ENCODE measurements at regions not wholly inside any gene's neighbourhood (a gene's known extent, or its start where the extent isn't known, plus 50 kb on each side); places are given as distances from the start of the nearest gene placed in this dataset.
A peak's percentile ranks its signal among the peaks of the same experiment; 100 is the strongest.

DNA sequence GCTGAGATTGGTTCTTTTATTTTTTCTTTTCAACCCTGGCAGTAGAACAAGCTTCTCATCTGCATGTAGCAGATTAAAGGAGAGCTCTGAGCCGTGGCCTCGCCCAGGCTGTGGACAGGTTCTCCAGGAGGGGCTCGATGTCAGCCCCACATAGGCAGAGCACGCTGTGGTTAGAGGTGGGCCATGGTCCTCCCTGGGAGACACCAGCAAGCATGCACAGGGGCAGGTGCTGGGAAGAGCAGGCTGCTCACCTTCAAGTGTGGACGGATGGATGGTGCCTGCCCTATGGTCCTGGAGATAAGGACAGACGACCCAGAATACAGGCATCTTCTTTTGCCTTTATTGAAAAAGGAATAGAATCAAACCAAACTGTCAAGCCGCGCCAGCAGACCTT is 634.8 kb downstream of the BRD1 start:
- POLR2A ChIA-PET, result no interaction called here
- H3K9me3 Mint-ChIP-seq, result no peaks in the 10 kb centered on the region
- ATAC-seq, result no peak
- peaks cover 0 to 45% (median 14%) of the 10 kb centered on the region in 5 donors for H3K27me3 Mint-ChIP-seq
- H3K4me3 Mint-ChIP-seq, result no peak overlapping the region
- H3K27ac Mint-ChIP-seq, result no peak overlapping the region
- no peak for DNase-seq
- H3K36me3 Mint-ChIP-seq, result no peaks in the 10 kb centered on the region
- peaks cover 0 to 3% (median 0%) of the 10 kb centered on the region in 4 donors for H3K4me1 Mint-ChIP-seq

DNA sequence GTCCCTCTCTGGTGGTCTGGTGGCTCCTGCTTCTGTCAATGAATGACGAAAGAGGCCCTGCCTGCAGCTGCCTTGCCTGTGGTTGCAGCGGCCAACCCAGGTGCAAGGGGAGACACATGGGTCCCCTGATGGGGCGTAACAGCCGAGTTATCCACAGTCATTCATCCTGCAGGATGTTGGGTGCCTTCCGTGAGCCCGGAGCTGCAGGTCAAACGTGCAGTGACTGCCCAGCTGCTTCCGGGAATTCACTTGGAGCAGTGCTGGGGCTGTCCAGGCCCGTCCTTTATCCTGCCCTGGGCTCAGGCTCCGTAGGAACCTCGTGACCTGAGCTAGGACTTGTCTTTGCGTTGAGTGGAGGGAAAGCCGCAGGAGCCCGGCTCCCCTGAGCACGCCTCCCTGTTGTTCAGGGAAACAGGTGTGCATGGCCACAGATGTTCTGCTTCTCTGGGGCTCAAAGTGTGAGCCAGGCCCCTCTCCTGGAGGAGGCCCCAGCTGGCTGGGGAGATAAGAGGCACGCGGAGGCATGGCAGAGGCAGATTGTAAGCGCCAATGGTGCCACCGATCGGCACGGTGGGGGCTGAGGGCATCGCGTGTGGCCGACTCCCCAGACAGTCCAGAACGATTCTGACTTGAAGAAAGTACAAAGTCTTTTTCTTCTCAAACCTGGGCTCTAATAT is 635.4 kb downstream of the BRD1 start:
- ATAC-seq (no peak), DNase-seq (peak in 1 of 10 donors; percentile 53)
- Mint-ChIP-seq H3K9me3 (no peaks in the 10 kb centered on the region), H3K4me1 (peaks cover 0 to 3% (median 0%) of the 10 kb centered on the region in 4 donors), H3K4me3 (no peak overlapping the region), H3K27ac (no peak overlapping the region), H3K27me3 (peaks cover 0 to 40% (median 17%) of the 10 kb centered on the region in 5 donors), H3K36me3 (no peaks in the 10 kb centered on the region)
- POLR2A ChIA-PET, result no interaction called here

DNA sequence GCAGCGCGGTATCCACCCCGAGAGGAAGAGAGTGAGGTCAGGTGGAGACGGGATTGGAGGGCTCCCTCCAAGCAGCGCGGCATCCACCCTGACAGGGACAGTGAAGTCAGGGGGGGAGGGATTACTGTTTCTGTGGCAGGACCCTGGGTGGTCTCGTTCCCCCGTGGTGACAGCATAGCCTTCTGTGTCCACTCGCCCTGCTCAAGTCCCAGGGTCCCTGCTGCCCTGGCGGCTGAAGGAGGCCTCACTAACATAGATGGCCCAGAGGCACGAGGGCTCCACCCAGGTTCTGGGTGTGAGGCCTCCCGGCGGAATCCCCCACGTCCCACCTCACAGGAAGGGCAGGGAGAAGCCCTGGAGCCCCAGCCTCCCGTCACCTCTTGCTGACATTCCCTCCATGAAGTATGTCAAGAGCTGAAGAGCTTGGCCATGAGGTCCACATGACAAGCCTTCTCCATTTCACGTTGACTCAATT is 636.1 kb downstream of the BRD1 start:
- ATAC-seq (no peak), DNase-seq (no peak)
- no peaks in the 10 kb centered on the region for H3K4me1 Mint-ChIP-seq
- H3K27me3 Mint-ChIP-seq, result peaks cover 0 to 40% (median 18%) of the 10 kb centered on the region in 5 donors
- POLR2A ChIA-PET, result no interaction called here
- H3K4me3 Mint-ChIP-seq, result no peak overlapping the region
- no peaks in the 10 kb centered on the region for H3K36me3 Mint-ChIP-seq
- no peaks in the 10 kb centered on the region for H3K9me3 Mint-ChIP-seq
- no peak overlapping the region for H3K27ac Mint-ChIP-seq

DNA sequence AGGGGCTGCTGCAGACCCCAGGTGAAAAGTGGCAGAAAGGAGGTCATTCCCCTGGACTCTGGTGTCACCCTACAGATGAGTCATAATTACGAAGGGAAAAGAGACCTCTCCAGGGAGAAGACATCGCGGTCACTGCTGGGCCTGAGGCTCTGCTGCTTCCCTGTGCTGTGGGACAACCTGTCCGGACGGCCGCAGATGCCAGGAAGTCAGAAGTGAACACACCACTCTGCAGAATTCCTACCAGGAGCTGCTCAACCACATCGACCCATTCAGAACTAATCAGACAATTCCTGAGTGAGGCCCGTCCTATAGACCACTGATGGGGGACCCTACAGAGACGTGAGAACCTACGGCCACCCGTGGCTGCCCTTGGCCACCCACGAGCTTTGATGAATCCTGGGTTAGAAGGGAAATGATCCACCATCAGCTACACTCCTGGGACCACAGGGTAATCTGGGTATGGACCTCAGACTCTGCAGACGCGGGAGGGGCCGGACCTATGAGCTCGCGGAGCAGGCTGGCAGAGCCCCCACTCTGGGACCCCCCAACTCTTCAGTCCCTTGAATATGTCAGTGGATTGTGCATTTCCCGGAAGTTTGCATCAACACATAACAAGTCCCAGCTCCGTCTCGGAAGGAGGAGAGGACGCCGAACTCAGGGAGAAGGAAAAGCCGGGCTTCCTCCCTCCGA is 636.7 kb downstream of the BRD1 start:
- POLR2A ChIA-PET, result no interaction called here
- Mint-ChIP-seq H3K9me3 (no peaks in the 10 kb centered on the region), H3K27ac (no peak overlapping the region), H3K4me3 (no peak overlapping the region), H3K27me3 (peaks cover 0 to 44% (median 18%) of the 10 kb centered on the region in 5 donors), H3K36me3 (no peaks in the 10 kb centered on the region), H3K4me1 (no peaks in the 10 kb centered on the region)
- DNase-seq (no peak), ATAC-seq (no peak)

DNA sequence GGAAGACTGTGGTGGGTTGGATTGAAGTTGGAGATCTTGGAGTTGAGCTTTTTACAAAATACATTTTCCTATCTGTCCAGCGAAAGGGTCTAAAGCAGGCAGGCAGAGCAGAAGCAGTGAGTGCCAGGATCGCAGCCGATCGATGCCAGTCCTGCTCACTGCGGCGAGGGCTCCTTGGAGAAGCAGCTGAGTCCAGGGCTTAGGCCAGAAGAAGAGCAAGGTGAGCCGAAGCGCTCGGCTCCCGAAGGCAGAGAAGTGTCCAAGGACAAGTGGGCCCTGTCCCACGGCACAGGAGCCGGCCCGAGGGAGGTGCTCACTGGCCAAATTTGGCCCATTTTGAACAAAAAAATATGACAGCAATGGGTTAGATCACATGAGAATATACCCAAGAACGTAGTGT is 637.8 kb downstream of the BRD1 start:
- DNase-seq (no peak), ATAC-seq (no peak)
- Mint-ChIP-seq H3K9me3 (no peaks in the 10 kb centered on the region), H3K36me3 (no peaks in the 10 kb centered on the region), H3K27me3 (peaks cover 3 to 55% (median 21%) of the 10 kb centered on the region in 5 donors), H3K4me3 (no peak overlapping the region), H3K4me1 (no peaks in the 10 kb centered on the region), H3K27ac (no peak overlapping the region)
- POLR2A ChIA-PET, result no interaction called here

DNA sequence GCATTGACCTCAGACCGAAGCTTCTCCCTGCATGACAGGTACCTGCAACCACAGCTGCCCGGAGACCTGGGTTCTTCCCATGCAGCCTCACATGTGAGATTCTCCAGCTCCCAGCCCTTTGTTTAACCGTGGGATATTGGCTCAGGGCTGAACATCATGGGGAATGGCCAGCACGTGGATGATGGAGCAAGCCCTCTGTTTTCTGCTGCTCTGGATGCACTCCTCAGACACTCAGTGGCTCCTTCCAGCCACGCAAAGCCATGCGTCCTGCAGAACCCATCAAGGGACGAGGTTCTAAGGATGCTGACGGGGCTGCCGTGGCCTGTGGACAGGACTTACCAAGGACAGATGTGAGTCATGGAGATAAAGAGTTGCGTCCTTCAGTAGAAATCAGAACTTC is 639.1 kb downstream of the BRD1 start:
- Mint-ChIP-seq H3K27ac (peak overlapping the region in 1 of 10 donors; percentile 79), H3K27me3 (peaks cover 3 to 56% (median 21%) of the 10 kb centered on the region in 5 donors), H3K9me3 (no peaks in the 10 kb centered on the region), H3K36me3 (no peaks in the 10 kb centered on the region), H3K4me1 (no peaks in the 10 kb centered on the region), H3K4me3 (no peak overlapping the region)
- peak in 1 of 10 donors; percentile 38 for DNase-seq
- POLR2A ChIA-PET, result no interaction called here
- no peak for ATAC-seq

DNA sequence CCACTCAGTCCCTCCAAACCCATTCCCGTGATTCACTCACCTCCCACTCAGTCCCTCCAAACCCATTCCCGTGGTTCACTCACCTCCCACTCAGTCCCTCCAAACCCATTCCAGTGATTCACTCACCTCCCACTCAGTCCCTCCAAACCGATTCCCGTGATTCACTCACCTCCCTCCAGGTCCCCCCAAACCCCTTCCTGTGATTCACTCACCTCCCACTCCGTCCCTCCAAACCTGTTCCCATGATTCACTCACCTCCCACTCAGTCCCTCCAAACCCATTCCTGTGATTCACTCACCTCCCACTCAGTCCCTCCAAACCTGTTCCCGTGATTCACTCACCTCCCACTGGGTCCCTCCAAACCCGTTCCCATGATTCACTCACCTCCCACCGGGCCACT is 639.6 kb downstream of the BRD1 start:
- Mint-ChIP-seq H3K4me1 (no peaks in the 10 kb centered on the region), H3K9me3 (no peaks in the 10 kb centered on the region), H3K36me3 (no peaks in the 10 kb centered on the region), H3K27me3 (peaks cover 3 to 59% (median 23%) of the 10 kb centered on the region in 5 donors), H3K27ac (peak overlapping the region in 1 of 10 donors; percentile 79), H3K4me3 (no peak overlapping the region)
- DNase-seq (no peak), ATAC-seq (no peak)
- POLR2A ChIA-PET, result no interaction called here

DNA sequence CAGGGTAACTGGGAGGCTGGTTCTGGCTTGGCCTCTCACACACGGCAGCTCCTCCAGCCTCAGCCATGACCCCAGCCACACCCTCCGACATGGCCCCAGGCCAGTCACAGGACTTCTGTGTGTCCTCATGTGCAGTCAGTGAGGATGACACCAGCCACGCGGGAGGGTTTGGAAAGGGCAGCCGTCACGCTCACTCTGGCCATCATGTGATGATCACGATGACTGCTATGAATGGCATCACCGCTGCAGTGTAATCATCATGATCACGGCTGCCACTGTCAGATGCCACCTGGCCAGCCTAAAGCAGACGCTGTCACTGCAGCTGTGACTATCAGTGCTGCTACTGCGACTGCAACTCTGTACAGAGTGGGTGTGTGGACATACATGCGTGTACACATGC is 640.9 kb downstream of the BRD1 start:
- H3K36me3 Mint-ChIP-seq, result no peaks in the 10 kb centered on the region
- H3K4me1 Mint-ChIP-seq, result no peaks in the 10 kb centered on the region
- H3K9me3 Mint-ChIP-seq, result no peaks in the 10 kb centered on the region
- ATAC-seq (no peak), DNase-seq (no peak)
- no peak overlapping the region for H3K4me3 Mint-ChIP-seq
- H3K27me3 Mint-ChIP-seq, result peaks cover 3 to 67% (median 26%) of the 10 kb centered on the region in 5 donors
- POLR2A ChIA-PET, result no interaction called here
- no peak overlapping the region for H3K27ac Mint-ChIP-seq

DNA sequence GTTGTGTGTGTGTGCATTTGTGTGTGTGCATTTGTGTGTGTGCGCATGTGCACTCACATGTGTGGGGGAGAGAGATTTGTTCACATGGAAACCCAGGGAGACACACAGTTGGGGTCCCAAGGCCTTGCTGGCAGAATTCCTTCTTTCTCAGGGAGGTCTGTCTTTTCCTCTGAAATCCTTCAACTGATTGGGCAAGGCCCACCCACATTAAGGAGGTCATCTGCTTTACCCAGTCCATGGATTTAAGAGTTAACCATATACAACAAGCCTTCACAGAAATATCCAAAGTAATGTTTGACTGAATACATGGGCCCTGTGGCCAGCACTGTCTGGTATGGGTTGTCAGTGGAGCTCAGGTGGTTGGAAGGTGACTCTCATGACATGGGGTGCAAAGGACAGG is 641.4 kb downstream of the BRD1 start:
- no peak overlapping the region for H3K27ac Mint-ChIP-seq
- no peaks in the 10 kb centered on the region for H3K36me3 Mint-ChIP-seq
- POLR2A ChIA-PET, result no interaction called here
- no peaks in the 10 kb centered on the region for H3K9me3 Mint-ChIP-seq
- no peaks in the 10 kb centered on the region for H3K4me1 Mint-ChIP-seq
- no peak for ATAC-seq
- H3K27me3 Mint-ChIP-seq, result peaks cover 3 to 62% (median 26%) of the 10 kb centered on the region in 5 donors
- DNase-seq, result no peak
- no peak overlapping the region for H3K4me3 Mint-ChIP-seq

DNA sequence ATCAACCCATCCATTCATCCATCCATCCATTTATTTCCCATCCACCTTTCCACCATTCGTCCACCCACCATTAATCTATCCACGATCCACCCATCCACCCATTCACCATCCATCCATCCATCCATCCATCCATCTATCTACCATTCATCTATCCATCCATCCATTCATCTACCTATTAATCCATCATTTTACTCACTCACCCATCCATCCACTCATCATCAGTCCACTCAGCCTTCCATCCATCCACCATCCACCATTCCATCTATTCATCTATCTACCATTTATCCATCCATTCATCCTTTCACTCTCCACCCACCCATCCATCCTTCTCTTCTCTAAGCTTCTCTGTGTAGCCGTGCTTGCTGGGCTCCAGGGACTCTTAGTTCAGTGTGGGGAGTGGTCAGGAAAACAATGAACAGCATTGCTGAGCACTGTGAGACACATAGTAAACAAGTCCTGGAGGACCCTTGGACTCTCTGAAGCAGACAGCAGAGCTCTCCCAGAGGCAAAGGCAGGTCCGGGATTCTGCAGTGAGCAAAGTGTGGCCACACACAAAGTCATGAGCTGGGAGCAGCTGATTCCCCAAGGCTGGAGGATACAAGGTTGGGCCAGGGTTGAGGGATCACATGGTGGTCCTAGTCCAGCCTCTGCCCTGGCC is 642.2 kb downstream of the BRD1 start:
- Mint-ChIP-seq H3K27ac (no peak overlapping the region), H3K9me3 (no peaks in the 10 kb centered on the region), H3K27me3 (peaks cover 3 to 60% (median 25%) of the 10 kb centered on the region in 5 donors), H3K4me1 (no peaks in the 10 kb centered on the region), H3K36me3 (no peaks in the 10 kb centered on the region), H3K4me3 (no peak overlapping the region)
- ATAC-seq, result no peak
- DNase-seq, result no peak
- POLR2A ChIA-PET, result no interaction called here

DNA sequence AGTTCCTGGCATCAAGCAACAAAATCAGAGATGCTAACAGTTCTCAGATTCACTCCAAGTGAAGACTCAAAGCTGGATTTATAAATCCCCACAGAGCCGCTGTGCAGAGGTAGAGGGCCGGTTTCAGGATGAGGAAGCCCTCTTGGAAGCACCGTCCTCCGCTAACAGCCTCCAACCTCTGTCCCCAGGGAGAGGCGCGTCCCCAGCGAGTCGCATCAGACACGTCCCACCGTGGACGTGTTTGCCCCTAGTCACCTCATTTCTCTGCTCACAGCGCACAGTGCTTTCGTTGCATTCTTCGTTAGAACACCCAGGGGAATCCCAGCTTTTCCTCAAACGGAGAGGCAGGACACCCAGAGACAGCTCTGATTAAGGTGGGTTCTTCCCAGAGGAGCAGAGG is 642.9 kb downstream of the BRD1 start:
- no peak overlapping the region for H3K4me3 Mint-ChIP-seq
- H3K9me3 Mint-ChIP-seq, result no peaks in the 10 kb centered on the region
- ATAC-seq (no peak), DNase-seq (no peak)
- H3K27ac Mint-ChIP-seq, result no peak overlapping the region
- H3K36me3 Mint-ChIP-seq, result no peaks in the 10 kb centered on the region
- H3K4me1 Mint-ChIP-seq, result no peaks in the 10 kb centered on the region
- H3K27me3 Mint-ChIP-seq, result peaks cover 3 to 57% (median 27%) of the 10 kb centered on the region in 5 donors
- POLR2A ChIA-PET, result no interaction called here

DNA sequence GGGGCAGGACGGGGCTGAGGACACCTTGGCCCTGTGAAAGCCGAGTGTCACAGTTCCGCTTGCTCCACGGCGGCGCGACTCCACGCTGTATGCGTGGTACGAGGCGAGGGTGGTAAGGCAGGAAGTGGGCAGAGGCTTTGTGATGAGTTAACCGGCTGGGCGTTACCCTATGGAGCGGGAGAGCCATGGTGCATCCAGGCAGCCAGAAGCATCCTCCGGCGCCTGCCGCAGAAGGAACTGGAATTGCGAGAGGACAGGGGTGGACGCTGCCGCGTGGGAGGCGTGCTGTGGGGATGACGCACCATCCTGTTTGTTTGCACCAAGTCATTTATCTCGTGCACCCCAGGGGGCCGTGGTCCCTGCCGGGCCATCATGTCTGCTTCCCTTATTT is 643.9 kb downstream of the BRD1 start:
- H3K9me3 Mint-ChIP-seq, result no peaks in the 10 kb centered on the region
- H3K27me3 Mint-ChIP-seq, result peaks cover 3 to 49% (median 27%) of the 10 kb centered on the region in 5 donors
- no peaks in the 10 kb centered on the region for H3K36me3 Mint-ChIP-seq
- no peak overlapping the region for H3K4me3 Mint-ChIP-seq
- H3K27ac Mint-ChIP-seq, result no peak overlapping the region
- DNase-seq (peak in 1 of 10 donors; percentile 45), ATAC-seq (no peak)
- POLR2A ChIA-PET, result no interaction called here
- no peaks in the 10 kb centered on the region for H3K4me1 Mint-ChIP-seq

DNA sequence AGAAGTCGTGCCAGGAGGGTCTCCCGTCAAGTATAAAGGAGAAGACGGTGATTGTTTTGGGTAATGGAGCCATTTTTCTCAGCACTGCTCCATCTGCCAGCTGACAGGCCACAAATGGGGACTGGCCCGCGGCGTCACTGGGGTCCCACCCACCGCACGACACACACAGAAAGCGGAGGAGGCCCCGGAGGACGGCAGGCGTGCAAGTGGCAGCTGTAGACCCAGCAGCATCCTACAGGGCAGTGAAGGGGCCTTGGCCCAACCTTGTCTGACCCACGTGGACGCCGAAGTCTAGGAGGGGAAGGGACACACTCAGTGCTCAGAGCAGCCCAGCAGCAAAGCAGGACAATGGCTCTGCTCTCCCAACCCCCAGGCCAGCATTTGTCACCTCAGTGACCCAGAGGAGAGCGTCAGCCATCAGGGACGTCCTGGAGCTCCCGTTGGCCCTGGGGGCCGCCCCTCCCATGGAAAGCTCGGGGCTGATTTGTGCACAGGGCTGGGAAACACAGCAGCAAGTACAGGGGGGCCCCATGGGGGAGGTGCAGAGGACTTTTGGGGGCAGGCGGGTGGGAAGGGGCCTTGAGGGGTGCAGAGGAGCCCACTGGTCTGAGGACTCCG is 644.4 kb downstream of the BRD1 start:
- ATAC-seq, result no peak
- Mint-ChIP-seq H3K4me3 (no peak overlapping the region), H3K36me3 (no peaks in the 10 kb centered on the region), H3K27ac (no peak overlapping the region), H3K4me1 (no peaks in the 10 kb centered on the region), H3K9me3 (no peaks in the 10 kb centered on the region), H3K27me3 (peaks cover 3 to 44% (median 21%) of the 10 kb centered on the region in 5 donors)
- POLR2A ChIA-PET, result no interaction called here
- DNase-seq, result peak in 1 of 10 donors; percentile 38

Data from naive thymus-derived CD8-positive, alpha-beta T cell (primary cell).